GM19452 (cell line): ENCODE measurements at regions not wholly inside any gene's neighbourhood (a gene's known extent, or its start where the extent isn't known, plus 50 kb on each side); places are given as distances from the start of the nearest gene placed in this dataset.

Source experiments
- ATAC-seq: cut with Tn5 transposase; IDR thresholded peaks from one replicate; pipeline ENCODE4 v1.9.1; 2021; ENCODE audit not compliant: unreplicated experiment

DNA sequence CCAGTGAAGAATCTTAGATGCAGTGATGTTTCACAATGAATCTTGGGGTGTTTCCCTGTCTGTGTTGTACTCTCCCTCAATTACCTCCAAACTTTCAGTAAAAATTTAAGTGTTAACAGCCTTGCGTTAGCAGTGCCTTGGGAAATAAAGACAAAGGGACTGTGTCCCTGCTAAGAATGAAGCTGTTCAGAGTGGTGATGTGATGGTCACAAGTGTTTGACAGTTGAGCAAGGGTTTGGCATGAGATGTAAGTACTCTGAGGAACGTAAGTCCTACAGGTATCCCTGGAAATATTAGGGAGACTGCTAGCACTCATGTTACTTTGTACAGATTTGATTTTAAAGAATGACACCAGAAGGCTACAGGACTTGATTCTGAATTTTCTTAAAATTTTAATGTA is 304.3 kb upstream of the DPH6 start:
- no peak for ATAC-seq

GRCh38 chr15:35851491-35851890 is 305.5 kb upstream of the DPH6 start:
- no peak for ATAC-seq

DNA sequence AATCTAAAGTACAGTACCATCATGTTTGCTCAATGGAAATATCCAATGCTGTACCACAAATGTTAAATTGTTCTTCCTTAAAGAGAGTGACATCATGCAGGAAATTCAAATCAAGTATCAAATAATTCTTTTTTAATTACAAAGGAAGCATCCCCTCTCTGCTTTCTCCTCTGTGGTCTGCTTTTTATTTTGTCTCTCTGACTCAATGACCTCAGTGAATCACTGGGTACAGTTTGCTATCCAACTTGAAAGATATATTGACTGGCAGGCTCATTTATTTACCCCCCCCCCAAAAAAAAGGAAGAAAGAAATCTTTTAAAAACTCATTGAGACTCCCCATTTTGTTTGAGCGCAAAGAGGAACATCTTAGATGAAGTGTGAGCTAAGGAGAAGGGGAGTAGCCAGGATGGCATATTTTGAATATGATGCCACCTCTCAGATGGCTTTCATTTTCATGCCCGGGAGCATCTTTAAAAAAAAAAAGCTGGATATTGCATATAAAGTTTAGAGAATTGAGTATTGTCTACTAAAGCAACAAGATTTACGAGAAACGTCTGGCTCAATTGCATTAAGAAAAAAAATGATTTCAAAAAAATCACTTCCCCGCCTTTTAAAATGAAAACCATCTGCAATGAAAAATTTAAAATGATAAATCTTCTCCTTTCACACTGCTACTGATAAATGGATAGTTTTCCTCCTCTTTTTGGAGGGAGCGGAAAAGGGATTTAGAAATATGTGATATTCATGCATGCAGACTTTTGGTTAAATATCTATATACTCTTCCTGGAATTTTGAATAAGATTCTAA is 307.1 kb upstream of the DPH6 start:
- ATAC-seq, result no peak

DNA sequence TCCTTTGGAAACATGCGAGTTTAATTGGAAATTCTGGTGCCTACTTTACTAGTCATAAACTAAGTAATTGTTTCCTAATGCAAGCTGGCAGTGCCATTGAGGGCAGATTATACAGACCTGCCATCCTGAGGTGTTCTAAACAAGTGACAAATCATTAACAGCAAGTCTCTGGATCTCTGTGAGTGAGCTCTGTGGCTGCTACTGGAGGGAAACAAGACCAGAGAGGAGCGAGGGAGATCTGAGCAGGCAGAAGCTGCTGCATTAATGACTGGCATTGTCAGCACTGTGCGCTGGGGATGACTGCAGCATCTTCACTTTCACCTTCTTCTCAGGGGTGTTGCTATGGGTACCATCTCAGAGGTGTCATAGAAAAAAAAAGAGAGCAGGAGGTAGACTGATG is 308.4 kb upstream of the DPH6 start:
- ATAC-seq, result no peak

GRCh38 chr15:35857567-35858226 is 311.7 kb upstream of the DPH6 start:
- no peak for ATAC-seq

DNA sequence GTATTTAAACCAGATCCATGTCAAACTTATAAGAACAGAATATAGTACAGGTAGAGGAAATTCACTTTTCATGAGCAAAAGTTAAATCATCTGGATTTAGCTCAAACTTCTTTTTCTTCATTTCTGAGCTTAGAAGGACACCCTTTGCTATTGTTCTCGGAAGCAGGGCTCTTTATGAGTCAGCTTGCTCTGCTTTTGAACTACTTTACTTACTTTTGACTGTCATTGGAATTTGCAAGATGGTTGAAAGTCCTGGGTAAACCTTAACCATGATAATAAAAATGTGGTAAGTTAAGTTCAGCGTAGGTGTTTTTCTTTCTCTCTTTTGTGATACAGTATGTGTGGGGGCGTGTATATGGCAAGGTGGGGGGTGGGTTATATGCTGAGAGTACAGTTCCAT is 312.7 kb upstream of the DPH6 start:
- no peak for ATAC-seq

DNA sequence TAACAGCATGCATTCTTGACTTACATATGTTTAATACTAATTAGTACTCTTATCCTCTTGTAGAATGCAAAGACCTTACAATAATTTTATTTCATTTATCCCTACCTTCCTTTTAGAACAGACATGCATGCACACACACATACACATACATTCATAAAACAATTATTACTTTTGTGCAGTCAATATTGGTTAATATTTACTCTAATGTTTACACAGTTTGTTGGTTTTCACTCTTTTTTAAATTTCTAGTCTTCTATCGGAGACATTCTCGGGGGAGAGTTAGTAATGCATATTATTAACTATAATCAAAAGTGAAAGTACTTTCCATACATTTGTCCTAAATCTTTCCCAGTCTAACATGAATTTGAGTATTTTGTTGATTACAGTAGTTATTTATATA is 317.7 kb upstream of the DPH6 start:
- no peak for ATAC-seq

GRCh38 chr15:35867356-35867755 is 321.4 kb upstream of the DPH6 start:
- no peak for ATAC-seq

DNA sequence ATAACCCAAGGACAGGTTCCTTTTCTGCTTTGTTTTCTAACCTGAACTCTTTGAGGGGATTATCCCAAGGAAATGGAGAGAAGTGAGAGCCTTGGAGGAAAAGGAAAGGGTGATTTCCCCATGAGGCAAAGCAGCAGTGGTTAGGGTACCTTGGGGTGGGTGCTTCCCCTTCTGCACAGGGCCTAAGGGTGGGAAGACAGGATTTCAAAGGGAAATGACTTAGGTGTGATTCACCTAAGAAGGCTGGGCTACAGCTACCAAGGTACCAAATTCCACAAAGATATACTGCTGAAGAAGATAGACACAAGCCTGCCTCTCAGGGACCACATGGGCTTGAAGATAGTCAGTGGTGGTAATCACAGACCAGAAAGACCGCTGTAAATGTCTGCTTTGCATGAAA is 325.3 kb upstream of the DPH6 start:
- ATAC-seq, result no peak

- ATAC-seq, result no peak
These were observed 325.8 kb upstream of the DPH6 start for GRCh38 chr15:35871812-35872211.

- no peak for ATAC-seq
These were observed 326.6 kb upstream of the DPH6 start for GRCh38 chr15:35872577-35872976.

- no peak for ATAC-seq
These were observed 328.4 kb upstream of the DPH6 start for GRCh38 chr15:35874260-35874905.

GRCh38 chr15:35876762-35877161 is 330.8 kb upstream of the DPH6 start:
- ATAC-seq, result no peak

DNA sequence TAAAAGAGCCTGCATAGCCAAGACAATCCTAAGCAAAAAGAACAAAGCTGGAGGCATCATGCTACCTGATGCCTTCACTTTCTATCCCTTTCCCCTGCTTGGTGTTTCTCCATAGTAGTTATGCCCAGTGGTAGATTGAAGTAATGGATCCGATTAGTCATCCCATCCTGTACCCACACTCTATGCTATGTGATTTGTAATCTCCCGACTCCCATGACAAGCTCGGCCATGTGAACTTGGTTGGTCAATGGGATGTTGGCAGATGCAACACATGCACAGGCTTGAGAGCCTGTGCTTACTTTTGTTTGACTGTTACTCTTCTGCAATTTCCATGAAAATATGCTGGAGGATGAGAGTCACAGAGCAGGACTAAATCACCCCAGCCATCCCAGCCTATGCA is 334.9 kb upstream of the DPH6 start:
- ATAC-seq, result no peak

DNA sequence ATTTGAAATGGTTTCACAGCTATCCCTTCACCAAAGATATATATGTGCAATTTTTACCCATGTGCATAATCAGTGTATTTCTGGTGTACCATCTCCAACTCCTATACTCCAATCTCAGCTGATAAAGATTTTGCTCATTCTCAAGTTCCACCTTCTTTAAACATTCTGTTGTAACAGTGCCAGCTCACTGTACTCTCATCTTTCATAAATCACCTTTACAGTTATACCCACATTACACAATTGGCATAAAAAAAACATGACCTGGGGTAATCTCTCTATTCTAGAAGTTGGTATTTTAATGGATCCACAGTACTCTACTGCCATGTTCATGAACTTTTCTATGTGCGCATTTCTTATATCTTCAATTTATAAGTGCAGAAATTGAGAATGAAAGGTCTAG is 339.9 kb upstream of the DPH6 start:
- no peak for ATAC-seq

DNA sequence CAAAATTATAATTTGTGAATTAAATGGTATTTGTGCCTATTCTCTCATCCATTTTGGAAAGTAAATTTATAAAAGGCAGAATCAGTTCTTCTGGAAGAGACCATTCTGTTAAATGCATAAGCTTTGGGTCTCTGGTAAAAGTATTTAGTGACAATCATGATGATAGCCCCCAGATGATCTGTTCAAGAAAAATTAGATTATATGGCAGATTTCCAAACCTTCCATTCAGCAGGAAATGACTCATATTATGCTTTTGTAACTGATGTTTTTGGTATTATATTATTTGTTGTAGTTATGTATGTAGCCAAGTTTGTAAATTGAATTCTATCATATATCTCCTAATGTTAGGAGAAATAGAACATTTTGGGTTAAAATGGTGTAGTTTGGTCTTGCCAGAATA is 340.8 kb upstream of the DPH6 start:
- no peak for ATAC-seq

DNA sequence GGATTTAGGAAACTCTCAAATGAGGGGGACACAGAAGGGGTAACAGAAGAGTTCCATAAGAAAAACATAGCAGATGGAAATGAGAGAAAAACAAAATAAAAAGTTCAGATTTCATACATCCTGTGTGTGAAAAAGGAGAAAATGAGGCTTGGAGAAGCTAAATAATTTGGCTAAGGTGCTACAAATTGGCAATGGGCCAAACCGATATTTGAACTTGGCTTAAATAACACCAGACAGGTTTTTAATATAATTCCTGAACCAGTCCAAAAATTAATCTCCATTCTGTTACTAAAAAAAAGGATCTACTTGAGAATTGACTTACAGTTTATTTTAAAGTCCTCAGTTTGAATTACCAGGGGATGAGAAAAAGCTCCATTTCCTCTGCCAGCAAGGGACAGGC is 342.9 kb upstream of the DPH6 start:
- ATAC-seq, result no peak

DNA sequence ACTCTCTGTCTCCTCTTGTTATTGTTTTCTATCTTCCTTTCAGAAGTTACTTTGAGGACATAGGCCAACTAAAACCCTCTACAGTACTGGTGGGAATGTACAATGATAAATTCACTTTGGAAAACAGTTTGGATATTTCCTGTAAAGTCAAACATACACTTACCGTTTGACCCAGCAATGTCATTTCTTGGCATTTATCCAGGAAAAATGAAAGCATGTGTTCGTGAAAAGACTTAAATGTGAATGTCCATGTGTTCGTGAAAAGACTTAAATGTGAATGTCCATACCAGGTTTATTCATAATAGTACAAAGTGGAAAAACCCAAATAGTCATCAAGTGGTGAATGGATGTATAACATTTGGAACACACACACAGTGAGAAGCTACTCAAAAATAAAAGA is 361.5 kb upstream of the DPH6 start:
- ATAC-seq, result no peak

GRCh38 chr15:35909414-35909813 is 363.4 kb upstream of the DPH6 start:
- no peak for ATAC-seq

DNA sequence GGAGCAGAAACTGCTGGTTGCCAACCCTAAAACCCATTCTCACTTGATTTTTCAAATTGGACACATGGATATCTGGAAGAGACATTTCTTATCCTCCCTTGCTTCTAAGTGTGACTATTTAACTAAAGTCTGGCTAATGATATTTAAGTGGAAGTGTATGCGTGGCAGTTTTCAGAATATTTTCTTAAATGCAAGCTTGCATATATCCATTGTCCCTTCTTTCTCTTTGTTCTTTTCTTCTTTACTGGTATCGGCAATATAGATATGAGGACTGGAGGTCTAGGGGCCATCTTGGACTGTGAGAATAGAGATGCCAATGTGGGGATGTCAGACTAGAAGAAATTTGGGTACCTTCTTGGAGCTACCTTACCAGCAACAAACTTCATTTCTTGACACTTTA is 364.3 kb upstream of the DPH6 start:
- ATAC-seq, result no peak

DNA sequence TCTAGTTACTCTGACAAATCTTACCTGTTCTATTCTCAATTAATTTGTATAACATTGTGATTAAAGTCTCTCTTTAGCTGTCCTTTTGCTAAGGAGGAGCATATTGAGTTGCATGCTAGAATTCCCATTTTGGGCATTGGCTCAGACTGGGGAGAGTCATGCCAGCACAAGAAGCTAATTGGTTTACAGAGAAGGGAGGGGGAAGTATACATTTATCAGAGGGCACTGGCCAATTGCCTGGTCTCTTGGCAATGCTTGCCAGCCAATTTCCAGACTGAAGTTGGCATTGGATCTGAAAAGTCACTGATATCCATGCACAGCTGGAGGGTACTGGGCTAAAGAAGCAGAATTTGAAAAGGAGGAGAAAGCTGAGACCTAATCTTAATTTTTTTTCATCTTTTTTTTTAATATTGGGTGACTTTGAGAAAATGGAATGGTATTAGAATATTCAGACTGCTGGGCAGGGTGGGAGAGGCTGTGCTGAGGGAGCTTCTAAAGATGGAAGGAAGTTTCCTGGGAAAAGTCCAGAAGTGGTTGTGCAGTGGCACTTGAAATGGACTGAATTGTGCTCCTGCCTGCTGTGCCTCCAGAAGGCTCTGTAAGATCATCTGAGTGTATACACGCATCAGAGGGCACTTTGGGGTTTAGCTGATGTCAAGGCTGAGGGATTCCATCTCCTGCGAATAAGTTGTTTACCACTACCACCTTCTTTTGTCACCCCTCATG is 365.2 kb upstream of the DPH6 start:
- no peak for ATAC-seq

- no peak for ATAC-seq
These were observed 366.2 kb upstream of the DPH6 start for GRCh38 chr15:35912196-35912595.
